HepG2 (cell line): ENCODE measurements at regions not wholly inside any gene's neighbourhood (a gene's known extent, or its start where the extent isn't known, plus 50 kb on each side); places are given as distances from the start of the nearest gene placed in this dataset.

Source experiments
- CAMTA2 ChIP-seq: sonication (generic); formaldehyde crosslinking; IDR thresholded peaks from 2 replicates; pipeline ENCODE4 v1.4.0; 2020; ENCODE audit warnings: mild to moderate bottlenecking, missing genetic modification reagents, borderline replicate concordance
- CTCF ChIP-seq: sonication (generic); formaldehyde crosslinking; IDR thresholded peaks from 2 replicates; pipeline ENCODE4 v1.5.0; 2020; ENCODE audit warnings: mild to moderate bottlenecking, missing genetic modification reagents, moderate library complexity
- JUNB ChIP-seq: sonication (generic); formaldehyde crosslinking; IDR thresholded peaks from 2 replicates; pipeline ENCODE4 v1.8.0; 2022; ENCODE audit warnings: missing genetic modification reagents, mild to moderate bottlenecking, borderline replicate concordance
- PRPF4 ChIP-seq: fragments of 200-400 bp; formaldehyde crosslinking; IDR thresholded peaks from 2 replicates; pipeline ENCODE4 v1.6.1; 2016; ENCODE audit warnings: low read length, low read depth; ENCODE audit not compliant: poor library complexity, severe bottlenecking

- no peak for TF ChIP-seq CTCF (CRISPR knock-in tag)
- TF ChIP-seq CAMTA2 = no peak
- no peak for TF ChIP-seq PRPF4
- TF ChIP-seq JUNB (CRISPR knock-in tag) = no peak
These were observed 130.2 kb upstream of the ATP2B1 start for GRCh38 chr12:89838833-89839232.
